Endothelial cell of umbilical vein (primary cell): ENCODE measurements at regions not wholly inside any gene's neighbourhood (a gene's known extent, or its start where the extent isn't known, plus 50 kb on each side); places are given as distances from the start of the nearest gene placed in this dataset.

ENCODE experiments used
- BruUV-seq: library from RNA; stranded (reverse); fragments of 400-500 nt; replicated peaks from 2 replicates; lab custom pipeline; 2021; lab: Mats Ljungman, UMichigan
- CTCF ChIA-PET: fragments of 300-600, 350-600 bp; sonication (Branson Sonifier 250); formaldehyde crosslinking; loops from one replicate; lab custom pipeline; 2021; ENCODE audit warnings: antibody characterized with exemption, inconsistent platforms; lab: Charles Lee
- POLR2A ChIA-PET: fragments of 300-600, 350-600 bp; sonication (Branson Sonifier 250); formaldehyde crosslinking; loops from one replicate; lab custom pipeline; 2021; ENCODE audit warnings: antibody characterized with exemption, inconsistent platforms; lab: Charles Lee
- DNase-seq: peaks from one replicate; pipeline ENCODE4 v3.0.0-alpha.2; 2011; ENCODE audit warnings: low read depth, low spot score
- FAIRE-seq: peaks from 2 replicates; lab custom pipeline; 2011; peaks lifted over from hg19 to GRCh38; lab: Jason Lieb, UNC
- H2AFZ ChIP-seq: 2 replicates; pipeline ENCODE4 v1.6.0; 2012; ENCODE audit warnings: low read depth, low read length, control low read depth, inconsistent platforms
- H3K27ac ChIP-seq: 2 replicates; pipeline ENCODE4 v1.5.1; 2011; ENCODE audit warnings: low read depth, mild to moderate bottlenecking, control low read depth, low read length, moderate library complexity; ENCODE audit not compliant: insufficient read depth
- H3K27me3 ChIP-seq, 2 experiments: 2 replicates each; pipeline versions ENCODE4 v1.6.0 to v1.6.1; 2011; ENCODE audit warnings: low read length in 2 of 2, mixed read lengths in 1 of 2; ENCODE audit not compliant: control insufficient read depth in 2 of 2, insufficient read depth in 2 of 2
- H3K36me3 ChIP-seq, 2 experiments: 2 replicates in 1 of 2; 3 replicates in 1 of 2; pipeline ENCODE4 v1.5.1; 2011; ENCODE audit warnings: low read length in 2 of 2, mild to moderate bottlenecking in 1 of 2, moderate library complexity in 1 of 2; ENCODE audit not compliant: control insufficient read depth in 2 of 2, insufficient read depth in 2 of 2; ENCODE audit errors: extremely low read depth in 1 of 2
- H3K4me1 ChIP-seq: 3 replicates; pipeline ENCODE4 v1.5.1; 2011; ENCODE audit warnings: mild to moderate bottlenecking, low read length; ENCODE audit not compliant: control insufficient read depth, insufficient read depth; ENCODE audit errors: extremely low read depth
- H3K4me2 ChIP-seq: 2 replicates; pipeline ENCODE4 v1.6.1; 2011; ENCODE audit warnings: low read length, control low read depth, mixed read lengths; ENCODE audit not compliant: insufficient read depth
- H3K4me3 ChIP-seq, 3 experiments: fragments of 200-600 bp in 1 of 3; sonication (generic), shearing (Covaris generic) in 1 of 3; replicated peaks in 1 of 3; 2 replicates each; pipeline ENCODE4 v1.5.1; 2011 to 2016; ENCODE audit warnings: control low read depth in 3 of 3, low read length in 3 of 3, mild to moderate bottlenecking in 2 of 3, inconsistent platforms in 1 of 3, low read depth in 1 of 3, moderate library complexity in 1 of 3; ENCODE audit not compliant: insufficient read depth in 1 of 3
- H3K79me2 ChIP-seq: 2 replicates; pipeline ENCODE4 v1.6.0; 2012; ENCODE audit warnings: low read length, inconsistent platforms; ENCODE audit not compliant: control insufficient read depth, insufficient read depth
- H3K9ac ChIP-seq: replicated peaks from 2 replicates; pipeline ENCODE3; 2011; ENCODE audit warnings: low read length, control low read depth; ENCODE audit not compliant: insufficient read depth; ENCODE audit errors: extremely low read depth
- H3K9me1 ChIP-seq: replicated peaks from 3 replicates; pipeline ENCODE4 v1.6.0; 2011; ENCODE audit warnings: mild to moderate bottlenecking, low read length; ENCODE audit not compliant: control insufficient read depth, insufficient read depth; ENCODE audit errors: extremely low read depth
- H3K9me3 ChIP-seq: replicated peaks from 2 replicates; pipeline ENCODE4 v1.5.1; 2012; ENCODE audit warnings: low read length, inconsistent platforms; ENCODE audit not compliant: control insufficient read depth, insufficient read depth
- H4K20me1 ChIP-seq: replicated peaks from 2 replicates; pipeline ENCODE3; 2011; ENCODE audit warnings: mild to moderate bottlenecking, low read length; ENCODE audit not compliant: control insufficient read depth, insufficient read depth; ENCODE audit errors: extremely low read depth
- CTCF ChIP-seq, 2 donors: IDR thresholded peaks; 1 replicate in 1 of 2; 2 replicates in 1 of 2; pipeline ENCODE4 v1.5.1; 2011; ENCODE audit warnings: low read length in 2 of 2, mild to moderate bottlenecking in 2 of 2, moderate library complexity in 2 of 2, control low read depth in 1 of 2, inconsistent platforms in 1 of 2, low read depth in 1 of 2; ENCODE audit not compliant: insufficient read depth in 1 of 2; ENCODE audit errors: extremely low read depth in 1 of 2
- EZH2 ChIP-seq: IDR thresholded peaks from 2 replicates; pipeline ENCODE4 v1.6.1; 2012; ENCODE audit warnings: borderline replicate concordance, low read depth, mild to moderate bottlenecking, moderate library complexity, low read length, inconsistent platforms; ENCODE audit not compliant: severe bottlenecking
- FOS ChIP-seq: IDR thresholded peaks from 2 replicates; pipeline ENCODE4 v1.6.1; 2011; ENCODE audit warnings: mild to moderate bottlenecking, low read length, moderate library complexity, borderline replicate concordance; ENCODE audit not compliant: insufficient read depth
- GATA2 ChIP-seq: IDR thresholded peaks from 2 replicates; pipeline ENCODE4 v1.7.0; 2011; ENCODE audit warnings: low read depth, mild to moderate bottlenecking, moderate library complexity, mixed read lengths, low read length; ENCODE audit not compliant: insufficient read length, insufficient read depth
- JUN ChIP-seq: IDR thresholded peaks from 2 replicates; pipeline ENCODE4 v1.6.1; 2011; ENCODE audit warnings: borderline replicate concordance, low read depth; ENCODE audit not compliant: insufficient read length, insufficient read depth
- MAX ChIP-seq: IDR thresholded peaks from 2 replicates; pipeline ENCODE4 v1.6.1; 2011; ENCODE audit not compliant: insufficient read depth, insufficient read length
- MYC ChIP-seq: IDR thresholded peaks from one replicate; pipeline ENCODE4 v1.6.1; 2011; ENCODE audit warnings: mild to moderate bottlenecking, low read depth, low read length
- POLR2A ChIP-seq: IDR thresholded peaks from 2 replicates; pipeline ENCODE4 v1.6.1; 2012; ENCODE audit warnings: low read depth, mild to moderate bottlenecking, control low read depth, low read length
- POLR2AphosphoS5 ChIP-seq: IDR thresholded peaks from 2 replicates; pipeline ENCODE4 v1.6.1; 2012; ENCODE audit warnings: low read depth, mild to moderate bottlenecking, control low read depth, low read length, moderate library complexity; ENCODE audit not compliant: insufficient read depth
- dilution Hi-C: fragments of 300-500 bp; cut with MboI; formaldehyde crosslinking; loops from one replicate; pipeline ENCODE4 v1.15.0; 2019; ENCODE audit warnings: low sequenced_read_pairs; ENCODE audit not compliant: extremely low pct_ligation_motif_present
- intact Hi-C: fragments of 100-400 bp; cut with micrococcal nuclease; formaldehyde crosslinking; loops from one replicate; pipeline ENCODE4 v1.10.0; 2022

GRCh38 chr5:130651440-130651839 is 513.6 kb downstream of the HINT1 start:
- BruUV-seq: no TSS peak
- intact Hi-C loops: no loop called here
- ChIA-PET POLR2A (no interaction called here), CTCF (no interaction called here)
- TF ChIP-seq MYC (no peak), POLR2A (no peak), JUN (no peak), GATA2 (no peak), CTCF (IDR thresholded peaks at IDR 0.05; ENCODE audit: extremely low read depth in 1 of 2, insufficient read depth in 1 of 2, low read depth in 1 of 2, low read length in 2 of 2) (no peak), MAX (no peak), POLR2AphosphoS5 (no peak), EZH2 (no peak), FOS (no peak)
- Histone ChIP-seq H3K27ac (no peak overlapping the region), H2AFZ (no peak overlapping the region), H3K27me3 (no peaks in the 10 kb centered on the region), H4K20me1 (no peaks in the 10 kb centered on the region), H3K79me2 (no peaks in the 10 kb centered on the region), H3K36me3 (no peaks in the 10 kb centered on the region), H3K4me1 (no peaks in the 10 kb centered on the region), H3K9ac (no peak overlapping the region), H3K4me3 (no peak overlapping the region), H3K9me1 (no peaks in the 10 kb centered on the region), H3K9me3 (no peaks in the 10 kb centered on the region), H3K4me2 (no peak overlapping the region)
- dilution Hi-C loops: no loop called here
- FAIRE-seq: no peak
- no peak for DNase-seq
